IPS-NIHi7 (cell line): ENCODE measurements at regions not wholly inside any gene's neighbourhood (a gene's known extent, or its start where the extent isn't known, plus 50 kb on each side); places are given as distances from the start of the nearest gene placed in this dataset.

Source experiments
- DNase-seq: peaks from one replicate; pipeline ENCODE4 v3.0.0; 2012; ENCODE audit warnings: mixed read lengths; ENCODE audit errors: extremely low spot score

- no peak for DNase-seq
These were observed 67.3 kb upstream of the VOPP1 start for GRCh38 chr7:55639640-55640039.

DNA sequence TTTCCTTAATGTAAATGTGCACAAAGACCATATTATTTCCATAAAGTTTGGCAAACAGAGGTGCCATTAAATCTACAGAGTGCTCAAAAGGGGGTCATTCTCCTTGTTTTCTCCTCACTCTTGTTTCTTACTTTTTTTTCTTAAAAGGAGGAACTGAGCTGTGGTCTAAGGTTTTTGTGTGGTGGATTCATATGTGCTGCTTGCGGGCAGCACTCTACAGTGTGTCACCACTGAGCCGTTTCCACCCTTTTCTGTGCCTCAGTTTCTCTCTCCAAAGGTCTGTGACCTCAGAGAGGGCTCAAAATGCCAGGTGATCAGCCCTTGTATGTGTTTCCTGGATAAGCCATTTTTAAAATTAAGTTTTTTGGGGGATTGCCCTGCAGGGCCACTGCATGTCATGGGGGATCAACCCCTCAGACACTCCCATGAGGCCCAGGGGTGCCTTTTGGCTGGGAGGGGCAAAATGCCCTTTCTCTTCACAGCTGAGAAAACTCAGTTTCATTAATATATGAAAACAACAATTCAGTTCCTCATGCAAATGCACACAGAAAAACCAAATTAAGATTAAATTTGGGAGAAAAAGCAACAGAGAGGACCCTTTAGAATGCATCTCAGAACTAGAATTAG, 56.9 kb upstream of the VOPP1 start:
- no peak for DNase-seq

DNA sequence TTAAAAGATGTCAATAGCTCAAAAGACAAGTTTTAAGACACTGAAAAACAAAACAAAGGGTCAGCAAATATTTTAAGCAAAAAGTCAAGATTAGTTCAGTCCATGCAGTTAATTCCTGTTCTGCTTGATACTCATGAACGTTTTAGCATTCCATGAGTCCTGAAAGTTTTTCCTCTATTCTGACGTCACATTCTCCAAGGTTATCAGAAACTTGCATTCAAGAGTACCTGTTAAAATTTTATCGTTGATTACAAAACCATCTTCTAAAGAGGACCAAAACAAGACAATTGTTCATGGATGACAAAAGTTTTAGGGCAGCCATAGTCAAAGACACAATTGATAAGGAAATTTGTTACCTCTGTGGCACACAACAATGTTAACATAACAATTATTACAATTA, 52.5 kb upstream of the VOPP1 start:
- DNase-seq: no peak

DNA sequence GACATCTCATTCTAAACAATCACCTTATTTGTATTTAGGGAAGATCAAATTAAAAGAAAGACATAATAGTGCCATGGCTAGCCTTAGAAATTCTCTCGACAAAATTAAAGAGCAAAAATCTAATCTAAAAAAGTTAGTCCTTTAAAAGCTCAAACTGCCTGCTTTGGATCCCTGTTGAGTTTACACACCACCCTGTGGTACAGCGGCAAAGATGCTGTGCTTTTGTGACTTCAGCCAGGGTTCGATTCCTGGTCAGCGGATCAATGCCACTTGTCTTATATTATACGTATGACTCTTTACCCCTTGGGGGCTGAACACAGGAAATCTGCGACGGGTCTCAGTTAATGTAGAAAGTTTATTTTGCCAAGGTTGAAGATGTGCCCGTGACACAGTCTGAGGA, 51.3 kb upstream of the VOPP1 start:
- DNase-seq: no peak

- no peak for DNase-seq
These were observed 49.9 kb upstream of the VOPP1 start for GRCh38 chr7:55622241-55622640.
